Large intestine (tissue), 3 donors: ENCODE measurements at regions not wholly inside any gene's neighbourhood (a gene's known extent, or its start where the extent isn't known, plus 50 kb on each side); places are given as distances from the start of the nearest gene placed in this dataset.

Experiments used
- DNase-seq, 2 donors: peaks; one replicate each; pipeline versions ENCODE4 v3.0.0 to v3.0.0-alpha.2; 2013
- H3K27ac ChIP-seq: one replicate; pipeline ENCODE4 v1.5.1; 2013; ENCODE audit warnings: low read length
- H3K27me3 ChIP-seq: 2 replicates; pipeline ENCODE4 v1.6.1; 2013; ENCODE audit warnings: low read length; ENCODE audit not compliant: control insufficient read depth, insufficient read depth
- H3K36me3 ChIP-seq: 2 replicates; pipeline ENCODE4 v1.6.1; 2013; ENCODE audit warnings: low read length; ENCODE audit not compliant: control insufficient read depth, insufficient read depth
- H3K4me1 ChIP-seq: one replicate; pipeline ENCODE4 v1.6.1; 2013; ENCODE audit warnings: low read length; ENCODE audit not compliant: control insufficient read depth, insufficient read depth
- H3K4me3 ChIP-seq: one replicate; pipeline ENCODE4 v1.5.1; 2013; ENCODE audit warnings: low read length
- H3K9me3 ChIP-seq: one replicate; pipeline ENCODE4 v1.6.1; 2013; ENCODE audit warnings: mild to moderate bottlenecking, low read depth, low read length, moderate library complexity; ENCODE audit not compliant: control insufficient read depth
- WGBS: methylation state at CpG from one replicate; pipeline ENCODE4 v1.1.5; 2013; ENCODE audit warnings: low lambda C conversion rate; ENCODE audit not compliant: insufficient coverage; 5-methylcytosine and 5-hydroxymethylcytosine counted together

DNA sequence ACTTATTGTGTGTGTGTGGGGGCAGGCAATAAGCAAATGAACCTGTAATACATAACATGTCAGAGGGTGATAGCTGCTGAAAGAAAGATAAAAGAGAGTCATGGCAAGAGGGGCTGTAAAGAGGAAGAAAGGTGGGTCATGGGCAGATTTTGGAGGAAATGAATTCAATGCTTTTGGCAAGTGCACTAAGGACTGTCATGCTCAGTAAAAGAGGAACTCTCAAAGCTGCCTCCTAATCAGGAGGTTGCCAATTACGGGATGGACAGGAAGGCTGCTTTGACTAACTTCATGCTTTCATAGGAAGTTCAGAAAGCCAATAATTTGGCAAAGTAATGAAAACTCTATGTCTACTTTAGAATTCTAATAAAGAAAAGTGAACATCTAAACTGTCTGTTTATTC, 401.2 kb downstream of the SH2D4B start:
- DNase-seq, result no peak
- H3K4me1 ChIP-seq, result no peaks in the 10 kb centered on the region
- H3K4me3 ChIP-seq, result no peak overlapping the region
- no peaks in the 10 kb centered on the region for H3K27me3 ChIP-seq
- WGBS, result no CpG with 5 or more reads among the region's 1 CpG
- no peaks in the 10 kb centered on the region for H3K36me3 ChIP-seq
- H3K9me3 ChIP-seq, result no peaks in the 10 kb centered on the region
- H3K27ac ChIP-seq, result no peak overlapping the region

- H3K27ac ChIP-seq, result no peak overlapping the region
- no peaks in the 10 kb centered on the region for H3K36me3 ChIP-seq
- no peaks in the 10 kb centered on the region for H3K4me1 ChIP-seq
- no CpG with 5 or more reads among the region's 1 CpG for WGBS
- DNase-seq, result no peak
- H3K9me3 ChIP-seq, result no peaks in the 10 kb centered on the region
- no peak overlapping the region for H3K4me3 ChIP-seq
- no peaks in the 10 kb centered on the region for H3K27me3 ChIP-seq
Measured at GRCh38 chr10:80945264-80945880, 407.7 kb downstream of the SH2D4B start.

GRCh38 chr10:80946073-80946472, 408.4 kb downstream of the SH2D4B start:
- Histone ChIP-seq H3K9me3 (no peaks in the 10 kb centered on the region), H3K36me3 (no peaks in the 10 kb centered on the region), H3K4me3 (no peak overlapping the region), H3K4me1 (no peaks in the 10 kb centered on the region), H3K27ac (no peak overlapping the region), H3K27me3 (no peaks in the 10 kb centered on the region)
- 57% methylated on average over 1 of the region's 1 CpG for WGBS
- no peak for DNase-seq

DNA sequence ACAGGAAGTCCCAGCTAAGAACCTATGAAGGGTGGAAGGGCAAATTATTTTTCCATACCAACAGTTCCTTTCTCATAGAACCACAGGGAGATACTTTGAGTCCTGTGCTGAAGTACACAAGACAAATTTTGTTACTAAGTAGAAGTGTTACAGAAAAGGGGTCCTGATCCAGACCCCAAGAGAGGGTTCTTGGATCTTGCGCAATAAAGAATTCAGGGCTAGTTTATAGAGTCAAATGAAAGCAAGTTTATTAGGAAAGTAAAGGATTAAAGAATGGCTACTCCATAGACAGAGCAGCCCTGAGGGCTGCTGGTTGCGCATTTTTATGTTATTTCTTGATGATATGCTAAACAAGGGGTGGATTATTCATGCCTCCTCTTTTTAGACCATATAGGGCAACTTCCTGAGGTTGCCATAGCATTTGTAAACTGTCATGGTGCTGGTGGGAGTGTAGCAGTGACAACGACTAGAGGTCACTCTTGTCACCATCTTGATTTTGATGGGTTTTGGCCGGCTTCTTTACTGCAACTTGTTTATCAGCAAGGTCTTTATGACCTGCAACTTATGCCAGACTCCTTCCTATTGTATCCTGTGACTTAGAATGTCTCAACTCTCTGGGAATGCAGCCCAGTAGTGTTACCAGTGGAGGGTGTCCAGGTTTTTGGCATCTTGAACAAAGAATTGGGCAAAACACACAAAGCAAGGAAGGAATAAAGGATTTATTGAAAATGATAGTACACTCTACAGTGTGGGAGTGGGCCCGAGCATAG, 409.4 kb downstream of the SH2D4B start:
- WGBS, result 90% methylated on average over 2 of the region's 5 CpGs
- no peaks in the 10 kb centered on the region for H3K36me3 ChIP-seq
- H3K27ac ChIP-seq, result no peak overlapping the region
- no peak for DNase-seq
- no peaks in the 10 kb centered on the region for H3K9me3 ChIP-seq
- no peak overlapping the region for H3K4me3 ChIP-seq
- H3K4me1 ChIP-seq, result no peaks in the 10 kb centered on the region
- no peaks in the 10 kb centered on the region for H3K27me3 ChIP-seq

DNA sequence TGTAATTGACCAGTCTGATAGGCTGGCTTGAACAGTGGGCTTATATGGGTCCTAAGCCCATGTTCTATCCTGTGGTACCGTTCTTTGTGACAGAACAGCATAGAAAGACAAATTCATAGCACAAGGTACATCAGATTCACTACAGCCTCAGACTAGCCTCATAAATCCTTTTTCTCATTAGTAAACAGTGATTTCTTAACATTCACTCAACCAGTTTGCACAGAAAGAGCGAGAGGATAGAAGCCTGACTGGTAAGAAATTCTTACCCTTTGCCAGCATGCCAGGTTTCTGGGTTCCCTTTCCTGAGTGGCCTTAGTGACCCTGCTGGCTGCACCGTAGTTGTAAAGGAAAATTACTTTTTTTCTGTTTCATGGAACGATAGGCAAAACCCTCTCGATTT, 412.1 kb downstream of the SH2D4B start:
- no peak overlapping the region for H3K27ac ChIP-seq
- H3K4me1 ChIP-seq, result no peaks in the 10 kb centered on the region
- H3K27me3 ChIP-seq, result no peaks in the 10 kb centered on the region
- no peak overlapping the region for H3K4me3 ChIP-seq
- no peaks in the 10 kb centered on the region for H3K36me3 ChIP-seq
- no peaks in the 10 kb centered on the region for H3K9me3 ChIP-seq
- no CpG with 5 or more reads among the region's 5 CpGs for WGBS
- no peak for DNase-seq

- no peaks in the 10 kb centered on the region for H3K27me3 ChIP-seq
- WGBS, result 100% methylated on average over 2 of the region's 7 CpGs
- H3K4me1 ChIP-seq, result no peaks in the 10 kb centered on the region
- DNase-seq, result no peak
- no peaks in the 10 kb centered on the region for H3K36me3 ChIP-seq
- no peaks in the 10 kb centered on the region for H3K9me3 ChIP-seq
- H3K4me3 ChIP-seq, result no peak overlapping the region
- no peak overlapping the region for H3K27ac ChIP-seq
Measured at GRCh38 chr10:80952436-80952835, 414.7 kb downstream of the SH2D4B start.

- Histone ChIP-seq H3K27me3 (no peaks in the 10 kb centered on the region), H3K4me3 (no peak overlapping the region), H3K9me3 (no peaks in the 10 kb centered on the region), H3K36me3 (no peaks in the 10 kb centered on the region), H3K27ac (no peak overlapping the region), H3K4me1 (no peaks in the 10 kb centered on the region)
- 80% methylated on average over 2 of the region's 4 CpGs for WGBS
- DNase-seq, result no peak
Measured at GRCh38 chr10:80957161-80957560, 419.5 kb downstream of the SH2D4B start.

- no peak overlapping the region for H3K27ac ChIP-seq
- H3K4me3 ChIP-seq, result no peak overlapping the region
- no peaks in the 10 kb centered on the region for H3K4me1 ChIP-seq
- 33% methylated on average over 1 of the region's 2 CpGs for WGBS
- DNase-seq, result no peak
- H3K36me3 ChIP-seq, result no peaks in the 10 kb centered on the region
- H3K9me3 ChIP-seq, result no peaks in the 10 kb centered on the region
- no peaks in the 10 kb centered on the region for H3K27me3 ChIP-seq
Measured at GRCh38 chr10:80964179-80964578, 426.5 kb downstream of the SH2D4B start.

DNA sequence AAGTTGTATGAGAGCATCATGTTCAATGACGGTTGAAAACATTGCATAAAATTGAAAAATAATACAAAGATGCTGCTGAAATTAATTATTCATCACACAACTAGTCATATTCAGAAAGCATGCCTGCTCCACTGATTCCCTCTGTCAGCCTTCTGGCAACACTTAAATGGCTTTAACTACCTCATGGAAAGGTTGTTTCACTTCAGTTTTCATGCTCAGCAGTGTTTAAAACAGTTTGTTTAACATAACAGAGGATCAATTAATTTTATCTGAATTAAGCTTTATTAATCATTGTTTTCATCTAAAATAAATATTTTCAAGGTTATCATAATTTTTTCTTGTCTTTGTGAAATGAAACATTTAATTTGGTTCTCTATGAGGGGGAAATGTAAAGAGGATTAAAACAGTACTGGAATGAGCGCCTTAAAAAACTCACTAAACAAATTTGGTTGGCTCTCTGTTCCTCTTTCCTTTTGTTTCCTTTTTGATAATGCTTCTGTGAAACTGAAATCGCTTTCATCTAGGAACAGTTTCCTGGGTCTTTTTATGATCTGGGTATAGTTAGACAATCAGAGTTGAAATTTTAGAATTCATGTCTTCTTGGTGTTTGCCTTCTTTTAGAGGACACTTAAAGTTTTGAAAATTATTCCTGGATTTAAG, 427.4 kb downstream of the SH2D4B start:
- Histone ChIP-seq H3K4me3 (no peak overlapping the region), H3K4me1 (no peaks in the 10 kb centered on the region), H3K27ac (no peak overlapping the region), H3K27me3 (no peaks in the 10 kb centered on the region), H3K9me3 (no peaks in the 10 kb centered on the region), H3K36me3 (no peaks in the 10 kb centered on the region)
- WGBS, result 70% methylated on average over 1 of the region's 3 CpGs
- DNase-seq, result no peak

DNA sequence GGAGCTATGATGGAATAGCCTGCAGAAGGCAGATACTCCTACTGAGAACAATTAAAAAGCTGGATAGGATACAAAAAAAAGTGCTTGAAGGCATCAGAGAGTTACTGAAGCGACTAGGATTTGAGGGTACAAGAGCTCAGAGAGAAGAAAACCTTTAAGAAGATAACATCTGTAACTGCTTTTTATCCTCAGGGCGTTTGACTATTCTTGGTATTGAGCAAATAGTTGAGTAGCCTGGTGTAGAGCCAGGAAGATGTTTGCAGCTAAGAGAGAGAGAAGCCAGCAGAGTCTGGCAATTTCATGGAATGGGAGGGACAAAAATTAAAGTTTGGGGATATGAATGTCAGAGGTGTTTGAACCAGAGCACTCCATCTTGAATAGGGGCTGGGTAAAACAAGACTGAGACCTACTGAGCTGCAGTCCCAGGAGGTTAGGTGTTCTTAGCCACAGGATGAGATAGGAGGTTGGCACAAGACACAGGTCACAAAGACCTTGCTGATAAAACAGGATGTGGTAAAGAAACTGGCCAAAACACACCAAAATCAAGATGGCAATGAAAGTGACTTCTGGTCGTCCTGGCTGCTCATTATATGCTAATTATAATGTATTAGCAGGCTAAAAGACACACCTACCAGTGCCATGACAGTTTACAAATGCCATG, 428.8 kb downstream of the SH2D4B start:
- Histone ChIP-seq H3K36me3 (no peaks in the 10 kb centered on the region), H3K27me3 (no peaks in the 10 kb centered on the region), H3K9me3 (no peaks in the 10 kb centered on the region), H3K4me1 (no peaks in the 10 kb centered on the region), H3K27ac (no peak overlapping the region), H3K4me3 (no peak overlapping the region)
- WGBS, result 90% methylated on average over 2 of the region's 3 CpGs
- DNase-seq, result no peak
